ENCODE measurements at regions not wholly inside any gene's neighbourhood (a gene's known extent, or its start where the extent isn't known, plus 50 kb on each side); places are given as distances from the start of the nearest gene placed in this dataset.

DNA sequence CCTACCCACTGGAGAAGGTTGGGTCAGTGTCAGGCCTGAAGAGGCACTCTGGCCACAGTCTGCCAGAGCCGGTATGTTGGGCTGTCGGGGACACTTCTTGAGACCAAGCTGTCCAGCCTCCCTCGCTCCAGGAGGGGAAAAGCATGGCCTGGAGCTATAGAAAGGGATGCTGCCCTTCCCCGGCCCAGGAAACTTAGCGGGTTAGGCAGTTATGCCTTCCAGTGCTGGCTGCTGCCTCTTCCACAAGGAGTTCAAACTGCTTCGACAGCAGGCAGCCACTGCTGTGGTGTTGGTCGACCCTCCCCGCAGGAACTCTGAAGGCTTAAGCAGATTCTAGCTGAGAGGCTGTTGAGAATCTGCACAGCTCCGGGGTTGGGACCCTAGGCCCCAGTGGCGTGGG, 819.4 kb downstream of the DIPK2A start (continued):
- TF ChIP-seq, protein P1, sequence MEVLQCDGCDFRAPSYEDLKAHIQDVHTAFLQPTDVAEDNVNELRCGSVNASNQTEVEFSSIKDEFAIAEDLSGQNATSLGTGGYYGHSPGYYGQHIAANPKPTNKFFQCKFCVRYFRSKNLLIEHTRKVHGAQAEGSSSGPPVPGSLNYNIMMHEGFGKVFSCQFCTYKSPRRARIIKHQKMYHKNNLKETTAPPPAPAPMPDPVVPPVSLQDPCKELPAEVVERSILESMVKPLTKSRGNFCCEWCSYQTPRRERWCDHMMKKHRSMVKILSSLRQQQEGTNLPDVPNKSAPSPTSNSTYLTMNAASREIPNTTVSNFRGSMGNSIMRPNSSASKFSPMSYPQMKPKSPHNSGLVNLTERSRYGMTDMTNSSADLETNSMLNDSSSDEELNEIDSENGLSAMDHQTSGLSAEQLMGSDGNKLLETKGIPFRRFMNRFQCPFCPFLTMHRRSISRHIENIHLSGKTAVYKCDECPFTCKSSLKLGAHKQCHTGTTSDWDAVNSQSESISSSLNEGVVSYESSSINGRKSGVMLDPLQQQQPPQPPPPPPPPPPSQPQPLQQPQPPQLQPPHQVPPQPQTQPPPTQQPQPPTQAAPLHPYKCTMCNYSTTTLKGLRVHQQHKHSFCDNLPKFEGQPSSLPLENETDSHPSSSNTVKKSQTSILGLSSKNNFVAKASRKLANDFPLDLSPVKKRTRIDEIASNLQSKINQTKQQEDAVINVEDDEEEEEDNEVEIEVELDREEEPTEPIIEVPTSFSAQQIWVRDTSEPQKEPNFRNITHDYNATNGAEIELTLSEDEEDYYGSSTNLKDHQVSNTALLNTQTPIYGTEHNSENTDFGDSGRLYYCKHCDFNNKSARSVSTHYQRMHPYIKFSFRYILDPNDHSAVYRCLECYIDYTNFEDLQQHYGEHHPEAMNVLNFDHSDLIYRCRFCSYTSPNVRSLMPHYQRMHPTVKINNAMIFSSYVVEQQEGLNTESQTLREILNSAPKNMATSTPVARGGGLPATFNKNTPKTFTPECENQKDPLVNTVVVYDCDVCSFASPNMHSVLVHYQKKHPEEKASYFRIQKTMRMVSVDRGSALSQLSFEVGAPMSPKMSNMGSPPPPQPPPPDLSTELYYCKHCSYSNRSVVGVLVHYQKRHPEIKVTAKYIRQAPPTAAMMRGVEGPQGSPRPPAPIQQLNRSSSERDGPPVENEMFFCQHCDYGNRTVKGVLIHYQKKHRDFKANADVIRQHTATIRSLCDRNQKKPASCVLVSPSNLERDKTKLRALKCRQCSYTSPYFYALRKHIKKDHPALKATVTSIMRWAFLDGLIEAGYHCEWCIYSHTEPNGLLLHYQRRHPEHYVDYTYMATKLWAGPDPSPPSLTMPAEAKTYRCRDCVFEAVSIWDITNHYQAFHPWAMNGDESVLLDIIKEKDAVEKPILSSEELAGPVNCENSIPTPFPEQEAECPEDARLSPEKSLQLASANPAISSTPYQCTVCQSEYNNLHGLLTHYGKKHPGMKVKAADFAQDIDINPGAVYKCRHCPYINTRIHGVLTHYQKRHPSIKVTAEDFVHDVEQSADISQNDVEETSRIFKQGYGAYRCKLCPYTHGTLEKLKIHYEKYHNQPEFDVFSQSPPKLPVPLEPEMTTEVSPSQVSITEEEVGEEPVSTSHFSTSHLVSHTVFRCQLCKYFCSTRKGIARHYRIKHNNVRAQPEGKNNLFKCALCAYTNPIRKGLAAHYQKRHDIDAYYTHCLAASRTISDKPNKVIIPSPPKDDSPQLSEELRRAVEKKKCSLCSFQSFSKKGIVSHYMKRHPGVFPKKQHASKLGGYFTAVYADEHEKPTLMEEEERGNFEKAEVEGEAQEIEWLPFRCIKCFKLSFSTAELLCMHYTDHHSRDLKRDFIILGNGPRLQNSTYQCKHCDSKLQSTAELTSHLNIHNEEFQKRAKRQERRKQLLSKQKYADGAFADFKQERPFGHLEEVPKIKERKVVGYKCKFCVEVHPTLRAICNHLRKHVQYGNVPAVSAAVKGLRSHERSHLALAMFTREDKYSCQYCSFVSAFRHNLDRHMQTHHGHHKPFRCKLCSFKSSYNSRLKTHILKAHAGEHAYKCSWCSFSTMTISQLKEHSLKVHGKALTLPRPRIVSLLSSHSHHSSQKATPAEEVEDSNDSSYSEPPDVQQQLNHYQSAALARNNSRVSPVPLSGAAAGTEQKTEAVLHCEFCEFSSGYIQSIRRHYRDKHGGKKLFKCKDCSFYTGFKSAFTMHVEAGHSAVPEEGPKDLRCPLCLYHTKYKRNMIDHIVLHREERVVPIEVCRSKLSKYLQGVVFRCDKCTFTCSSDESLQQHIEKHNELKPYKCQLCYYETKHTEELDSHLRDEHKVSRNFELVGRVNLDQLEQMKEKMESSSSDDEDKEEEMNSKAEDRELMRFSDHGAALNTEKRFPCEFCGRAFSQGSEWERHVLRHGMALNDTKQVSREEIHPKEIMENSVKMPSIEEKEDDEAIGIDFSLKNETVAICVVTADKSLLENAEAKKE (CRISPR knock-in tag; IDR thresholded peaks at IDR 0.05) = no peak
- TF ChIP-seq CREB1 (CRISPR knock-in tag; IDR thresholded peaks at IDR 0.05; ENCODE audit: low read depth) = no peak
- TF ChIP-seq ZNF114 (CRISPR knock-in tag; IDR thresholded peaks at IDR 0.05) = no peak
- no peak for TF ChIP-seq STAT1 (IDR thresholded peaks at IDR 0.05; ENCODE audit: unreplicated experiment)
- TF ChIP-seq EZH2 (IDR thresholded peaks at IDR 0.05; ENCODE audit: low read depth, unreplicated experiment) = no peak

DNA sequence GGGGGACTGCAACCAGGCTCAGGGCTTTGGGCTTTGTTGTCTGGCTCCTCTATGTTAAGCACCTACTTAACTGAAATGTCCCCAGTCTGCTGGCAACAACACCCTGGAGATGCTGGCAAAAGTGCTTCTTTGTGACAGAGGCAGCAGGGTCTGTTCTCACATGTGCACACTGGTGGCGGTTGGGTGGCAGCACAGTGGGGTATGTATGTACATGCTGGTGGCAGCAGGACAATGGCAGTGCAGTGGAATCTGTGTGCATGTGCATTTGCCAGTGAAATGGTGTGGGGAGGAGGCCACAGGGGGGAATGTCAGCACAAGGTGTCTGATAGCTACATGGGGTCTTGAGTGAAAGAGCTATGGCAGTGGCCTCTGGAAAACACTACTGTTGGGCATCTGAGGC, 830.3 kb downstream of the DIPK2A start:
- no peaks in the 10 kb centered on the region for H3K27me3 ChIP-seq (ENCODE audit: insufficient read depth)
- H2AFZ ChIP-seq = no peak overlapping the region
- H3K4me3 ChIP-seq = no peak overlapping the region
- Mint-ChIP-seq H3K4me1 (no peaks in the 10 kb centered on the region), H3K9me3 (no peaks in the 10 kb centered on the region; the same call in 2 of the 3 replicates), H3K27ac (no peak overlapping the region), H3K4me3 (no peak overlapping the region), H3K36me3 (ENCODE audit: low read depth) (no peaks in the 10 kb centered on the region), H3K27me3 (ENCODE audit: insufficient read depth, low read depth, poor library complexity) (peaks cover 2% of the 10 kb centered on the region)
- H3K4me1 ChIP-seq (ENCODE audit: insufficient read depth) = no peaks in the 10 kb centered on the region
- ATAC-seq = no peak
- H4K20me1 ChIP-seq (replicated peaks; ENCODE audit: insufficient read depth) = no peaks in the 10 kb centered on the region
- no peak for DNase-seq (ENCODE audit: low spot score)
- no peaks in the 10 kb centered on the region for H3F3A ChIP-seq (replicated peaks; ENCODE audit: low read depth)
- no peaks in the 10 kb centered on the region for H3K36me3 ChIP-seq (ENCODE audit: insufficient read depth)
- no peak overlapping the region for H3K27ac ChIP-seq (ENCODE audit: low read depth)
- no peaks in the 10 kb centered on the region for H3K79me2 ChIP-seq (replicated peaks; ENCODE audit: insufficient read depth)
- H3K4me2 ChIP-seq = no peak overlapping the region
- H3K9me2 ChIP-seq (ENCODE audit: insufficient read depth) = 0 out of 2 replicates have a peak, but pooled peaks cover 6% of the 10 kb centered on the region
- TF ChIP-seq ZNF331 (CRISPR knock-in tag; IDR thresholded peaks at IDR 0.05; ENCODE audit: low read depth) (no peak), ZNF114 (CRISPR knock-in tag; IDR thresholded peaks at IDR 0.05) (no peak), ETS1 (IDR thresholded peaks at IDR 0.05) (no peak), NANOG (IDR thresholded peaks at IDR 0.05; ENCODE audit: borderline replicate concordance) (no peak), JUNB (IDR thresholded peaks at IDR 0.05; ENCODE audit: unreplicated experiment) (no peak), EZH2 (IDR thresholded peaks at IDR 0.05; ENCODE audit: low read depth, unreplicated experiment) (no peak)
- TF ChIP-seq, protein P1 (CRISPR knock-in tag; IDR thresholded peaks at IDR 0.05) = no peak
